NCI-H748 treated with DMSO at 0.1 percent for 48 hours (cell line): ENCODE measurements at regions not wholly inside any gene's neighbourhood (a gene's known extent, or its start where the extent isn't known, plus 50 kb on each side); places are given as distances from the start of the nearest gene placed in this dataset.
A peak's percentile ranks its signal among the peaks of the same experiment; 100 is the strongest.
"Not testable (repeated sequence)": the region's sequence is repeated elsewhere in the genome, so short reads cannot be mapped to it uniquely, and the experiment has no call there.

ENCODE experiments used
- DNase-seq: peaks from one replicate; lab custom pipeline; 2025; lab: John Stamatoyannopoulos, UW

DNA sequence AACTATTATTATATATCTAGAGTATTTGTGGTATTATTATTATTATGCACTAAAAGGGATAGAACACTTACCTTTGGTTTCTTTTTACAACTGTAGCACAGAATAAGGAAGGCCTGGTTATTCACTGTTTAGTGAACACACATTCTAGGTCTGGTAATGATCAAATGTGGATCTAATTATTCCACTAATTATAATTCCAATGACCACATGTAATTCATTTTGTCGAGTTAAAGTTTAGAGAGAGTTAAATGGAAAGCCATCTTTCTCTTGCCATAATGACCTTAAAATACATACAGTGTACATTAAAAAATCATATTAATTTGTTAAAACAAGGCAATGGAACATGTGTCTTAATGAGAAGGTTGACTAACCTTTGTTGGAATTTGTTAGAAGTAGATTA is 147.8 kb downstream of the SEM1 start:
- DNase-seq: no peak

DNA sequence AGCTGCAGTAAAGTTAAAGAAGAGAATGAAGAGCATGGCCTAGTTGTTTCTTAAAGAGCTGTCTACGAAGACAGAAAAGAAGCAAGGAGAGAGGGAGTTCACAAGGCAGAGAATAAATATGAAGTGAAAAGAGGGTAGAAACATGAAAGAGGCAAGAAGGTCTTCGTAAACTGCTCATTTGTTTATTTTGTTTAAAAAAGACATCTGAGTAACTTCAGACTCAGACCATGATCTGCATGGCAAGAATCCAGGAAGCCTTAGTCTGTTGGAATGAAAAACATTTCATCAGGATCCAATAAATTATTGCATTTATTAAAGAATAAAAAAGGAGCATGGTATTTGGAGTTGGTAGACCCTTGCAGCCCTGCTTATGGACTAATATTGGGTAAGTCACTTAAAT is 151.1 kb downstream of the SEM1 start:
- no peak for DNase-seq

DNA sequence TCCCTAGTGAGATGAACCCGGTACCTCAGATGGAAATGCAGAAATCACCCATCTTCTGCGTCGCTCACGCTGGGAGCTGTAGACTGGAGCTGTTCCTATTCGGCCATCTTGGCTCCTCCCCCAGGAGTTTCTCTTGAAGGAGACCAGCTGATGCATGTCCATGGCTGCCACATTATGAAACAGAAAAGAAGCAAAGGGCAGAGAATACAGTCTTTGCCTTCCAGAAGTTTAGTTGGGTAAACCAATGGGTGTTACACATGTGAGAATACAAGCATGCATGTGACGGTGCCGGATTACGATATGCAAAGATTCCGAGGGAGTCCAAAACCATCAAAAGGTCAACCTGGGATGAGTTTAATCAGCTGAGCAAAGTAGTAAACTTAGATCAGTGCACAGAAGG is 151.6 kb downstream of the SEM1 start:
- no peak for DNase-seq

DNA sequence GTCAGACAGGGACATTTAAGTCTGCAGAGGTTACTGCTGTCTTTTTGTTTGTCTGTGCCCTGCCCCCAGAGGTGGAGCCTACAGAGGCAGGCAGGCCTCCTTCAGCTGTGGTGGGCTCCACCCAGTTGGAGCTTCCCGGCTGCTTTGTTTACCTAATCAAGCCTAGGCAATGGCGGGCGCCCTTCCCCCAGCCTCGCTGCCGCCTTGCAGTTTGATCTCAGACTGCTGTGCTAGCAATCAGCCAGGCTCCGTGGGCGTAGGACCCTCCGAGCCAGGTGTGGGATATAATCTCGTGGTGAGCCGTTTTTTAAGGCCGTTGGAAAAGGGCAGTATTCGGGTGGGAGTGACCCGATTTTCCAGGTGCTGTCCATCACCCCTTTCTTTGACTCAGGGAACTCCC is 152.0 kb downstream of the SEM1 start:
- not testable (repeated sequence) for DNase-seq

DNA sequence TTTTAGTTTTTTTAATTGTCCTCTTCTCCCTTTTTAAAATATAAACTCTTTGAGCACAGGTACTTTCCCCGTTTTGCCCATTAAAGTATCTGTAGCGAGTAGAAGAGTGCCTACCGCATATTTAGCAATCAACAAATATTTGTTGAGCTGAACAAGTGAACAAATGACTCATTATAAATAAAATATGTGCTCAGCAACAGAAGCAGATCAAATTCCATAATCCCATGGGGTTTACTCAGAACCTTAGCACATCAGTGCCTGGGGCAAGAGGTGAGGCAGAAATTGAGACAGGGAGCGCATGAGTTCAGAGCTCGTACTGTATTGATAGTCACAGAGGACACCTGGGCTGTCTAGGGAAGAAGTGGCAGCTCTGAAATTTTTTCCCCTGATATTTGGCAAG is 161.0 kb downstream of the SEM1 start:
- peak; percentile 80 for DNase-seq

DNA sequence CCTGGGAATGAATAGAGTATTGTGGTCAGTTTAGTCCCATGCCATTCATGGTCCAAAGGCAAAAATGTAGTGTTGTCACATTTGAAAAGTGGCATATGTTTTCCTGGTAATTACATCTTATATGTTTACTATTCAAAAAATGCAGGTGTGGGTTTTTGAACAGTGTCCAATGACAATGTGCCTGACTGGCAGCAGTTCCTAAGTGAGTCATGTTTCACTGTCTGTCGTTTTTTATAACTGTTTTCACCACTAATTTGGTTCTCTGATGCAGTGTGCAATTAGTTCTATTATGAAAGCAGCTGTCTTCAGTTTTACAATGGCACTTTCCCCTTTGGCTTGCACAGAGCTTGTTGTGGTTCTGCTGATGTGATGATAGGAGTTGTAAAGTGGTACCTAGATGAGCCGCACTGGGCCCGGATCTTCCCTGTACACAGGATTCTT is 162.3 kb downstream of the SEM1 start:
- peak; percentile 98 for DNase-seq

DNA sequence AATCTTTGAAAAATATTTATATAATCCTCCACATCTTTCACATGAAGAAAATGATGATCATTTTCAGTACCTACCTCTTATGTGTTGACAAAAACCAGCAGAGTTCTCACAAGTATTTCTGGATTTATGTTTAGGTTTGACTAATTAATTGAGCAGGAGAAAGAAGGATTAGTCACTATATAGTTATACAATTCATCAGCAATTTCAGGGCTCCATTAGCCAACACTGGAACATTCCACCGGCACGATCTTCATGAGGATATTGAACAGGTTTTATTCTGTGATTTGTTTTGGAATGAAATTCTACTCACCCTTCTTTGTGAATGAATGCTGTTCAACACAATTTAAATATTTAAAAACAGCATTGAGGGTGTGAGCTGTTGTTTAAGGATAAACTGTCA is 163.2 kb downstream of the SEM1 start:
- DNase-seq: no peak

DNA sequence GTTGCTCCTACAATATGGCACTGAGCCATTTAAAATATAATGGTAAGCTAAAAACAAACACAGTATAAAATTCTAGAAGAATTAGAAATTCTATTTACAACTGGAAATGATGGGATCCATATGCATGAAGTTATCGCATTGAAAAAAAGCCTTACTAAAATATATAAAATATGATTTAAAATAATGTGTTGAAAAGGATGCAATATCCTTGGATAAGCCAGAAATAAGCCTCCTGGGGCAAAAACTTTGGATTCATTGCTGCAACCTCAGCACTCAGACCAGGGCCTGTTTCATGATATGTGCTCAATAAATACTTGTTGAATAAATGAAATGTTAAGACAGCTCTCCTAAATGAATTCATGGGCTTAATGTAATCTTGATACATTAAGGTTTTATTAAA is 170.2 kb downstream of the SEM1 start:
- DNase-seq: no peak

DNA sequence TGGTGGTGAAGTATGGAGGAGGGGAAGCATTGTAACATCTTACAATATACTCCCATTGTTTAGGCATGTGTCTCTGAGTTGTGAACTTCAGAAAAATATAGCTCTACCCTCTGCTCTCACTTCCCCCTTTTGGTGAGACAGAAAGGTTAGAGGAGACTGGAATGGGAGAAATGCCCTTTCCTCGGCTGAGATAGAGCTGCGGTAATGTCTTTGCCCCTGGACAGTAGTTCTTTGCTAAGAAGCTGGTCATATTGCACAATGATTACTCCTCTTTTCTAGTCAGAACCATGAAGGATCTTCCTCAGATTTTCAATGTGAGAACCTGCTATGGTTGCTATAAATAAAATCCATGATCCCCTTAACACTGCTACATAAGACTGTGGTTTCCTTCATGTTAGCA is 171.0 kb downstream of the SEM1 start:
- DNase-seq: no peak

DNA sequence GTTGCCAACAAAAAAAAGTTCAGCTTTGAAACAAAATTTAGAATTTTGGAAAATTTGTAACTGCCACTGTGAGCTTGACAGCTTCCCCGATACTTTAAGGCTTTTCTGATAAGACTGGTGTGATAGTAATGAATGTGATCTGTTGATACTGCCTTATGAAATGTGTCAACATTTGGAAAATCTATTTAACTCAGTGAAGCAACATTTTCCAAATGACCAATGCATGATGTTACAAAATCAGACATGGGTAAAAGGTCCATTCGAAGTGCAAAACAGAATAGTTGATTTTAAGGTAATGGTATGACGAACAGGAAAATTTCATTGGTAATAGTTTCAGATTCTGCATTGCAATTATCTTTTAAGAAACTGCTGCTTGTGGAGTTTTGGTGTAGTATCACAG is 175.4 kb downstream of the SEM1 start:
- no peak for DNase-seq

DNA sequence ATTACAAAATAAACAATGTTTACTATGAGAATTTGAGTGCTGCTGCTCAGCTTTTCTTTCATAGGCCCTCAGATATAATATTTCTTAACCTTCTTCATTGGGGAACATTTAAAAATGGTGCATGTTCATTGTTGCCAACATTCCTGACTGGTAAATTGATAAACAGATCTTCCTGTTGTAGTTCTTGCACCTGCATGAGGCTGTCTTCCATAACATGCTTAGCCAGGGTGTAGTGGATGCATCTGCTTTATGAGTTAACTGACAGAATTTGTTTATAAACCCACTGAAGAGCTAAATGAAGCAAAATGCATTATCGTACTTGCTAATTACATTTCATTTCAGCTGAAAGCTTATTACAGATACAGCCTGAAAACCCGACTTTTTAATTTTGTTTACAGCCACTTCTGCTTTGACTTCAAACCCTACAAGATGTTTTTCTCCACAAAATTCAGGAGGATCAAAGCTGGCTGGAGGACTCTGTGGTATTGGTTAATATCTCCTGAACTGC is 177.2 kb downstream of the SEM1 start:
- no peak for DNase-seq

DNA sequence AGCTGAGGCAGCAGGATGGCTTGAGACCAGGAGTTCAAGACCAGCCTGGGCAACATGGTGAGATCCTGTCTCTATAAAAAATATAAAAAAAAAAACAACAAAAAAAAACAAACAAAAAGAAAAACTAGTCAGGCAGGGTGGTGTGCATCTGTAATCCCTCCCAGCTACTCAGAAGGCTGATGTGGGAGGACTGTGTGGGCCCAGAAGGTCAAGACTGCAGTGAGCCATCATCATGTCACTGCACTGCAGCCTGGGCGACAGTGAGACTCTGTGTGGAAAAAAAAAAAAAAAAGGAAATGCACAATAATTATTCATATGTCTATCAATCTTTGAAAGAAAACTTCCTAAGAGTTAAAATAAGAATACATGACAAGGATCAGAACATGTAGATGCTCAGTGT is 178.3 kb downstream of the SEM1 start:
- DNase-seq: no peak

DNA sequence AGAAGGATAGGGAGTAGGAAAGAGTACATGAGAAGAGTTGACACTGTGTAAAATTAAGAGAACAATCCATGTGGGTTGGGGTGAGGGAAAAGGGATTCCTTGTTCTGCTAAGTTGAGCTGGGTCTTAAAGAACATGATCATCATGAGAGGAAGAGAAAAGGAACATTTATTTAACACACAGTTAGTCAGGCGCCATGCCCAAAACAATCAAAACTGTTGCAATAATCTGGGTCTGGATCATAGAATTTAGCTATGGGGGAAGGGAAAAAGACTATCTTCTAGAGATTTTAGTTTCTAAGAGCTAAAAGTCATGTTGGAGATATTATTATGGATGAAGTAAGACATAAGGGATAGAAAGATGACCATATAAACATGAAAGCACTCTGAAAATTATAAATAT is 178.9 kb downstream of the SEM1 start:
- no peak for DNase-seq

DNA sequence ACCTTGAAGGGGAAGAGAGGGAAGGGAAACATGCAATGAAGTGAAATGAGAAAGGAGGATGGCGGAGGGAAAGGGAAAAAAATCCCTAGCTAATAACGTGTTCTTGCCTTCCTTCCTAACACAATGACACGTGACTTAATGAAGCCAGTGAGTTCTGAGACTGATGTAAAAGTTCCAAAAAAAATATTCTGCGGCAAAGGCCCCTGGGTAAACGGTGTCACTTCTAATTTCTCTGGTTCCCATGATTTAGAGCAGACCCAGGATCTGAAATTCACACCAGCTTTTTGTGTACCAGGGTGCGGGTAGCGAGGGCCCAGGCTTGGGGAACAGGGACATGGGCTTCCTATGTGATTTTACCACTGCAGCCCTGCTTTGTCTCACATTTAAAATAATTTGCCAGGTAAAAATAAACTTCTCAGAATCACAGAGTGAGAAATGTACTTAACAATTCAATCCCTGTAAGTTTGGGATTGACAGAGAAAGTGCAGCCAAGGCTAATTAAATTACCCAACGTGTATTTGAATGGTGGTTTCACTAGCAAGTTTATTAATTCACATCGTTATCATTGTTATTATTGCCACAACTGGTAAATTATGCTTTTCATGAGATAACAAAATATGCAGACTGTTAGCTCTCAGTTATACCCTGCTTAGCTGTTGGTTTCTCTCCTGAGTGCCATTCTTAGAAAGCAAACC is 182.4 kb downstream of the SEM1 start:
- DNase-seq: no peak

DNA sequence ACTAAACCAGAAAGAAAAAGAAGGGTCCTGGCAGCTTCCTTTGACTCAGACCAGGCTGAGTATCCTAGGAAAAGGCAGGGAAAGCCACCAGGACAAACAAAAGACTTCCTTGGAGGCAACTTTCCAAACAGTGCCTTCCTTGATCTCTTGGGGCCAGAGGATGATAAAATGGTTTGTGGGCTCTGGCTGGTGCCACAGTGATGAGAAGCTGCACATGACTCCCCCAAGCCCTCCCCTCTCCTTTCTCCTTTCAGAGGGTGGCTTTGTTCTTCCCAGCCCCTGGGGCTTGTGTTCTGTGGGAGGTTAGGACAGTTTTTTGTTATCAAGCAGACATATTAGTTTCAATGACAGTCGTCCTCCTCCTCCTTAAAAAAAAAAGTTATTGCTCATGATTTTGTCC is 183.2 kb downstream of the SEM1 start:
- no peak for DNase-seq

DNA sequence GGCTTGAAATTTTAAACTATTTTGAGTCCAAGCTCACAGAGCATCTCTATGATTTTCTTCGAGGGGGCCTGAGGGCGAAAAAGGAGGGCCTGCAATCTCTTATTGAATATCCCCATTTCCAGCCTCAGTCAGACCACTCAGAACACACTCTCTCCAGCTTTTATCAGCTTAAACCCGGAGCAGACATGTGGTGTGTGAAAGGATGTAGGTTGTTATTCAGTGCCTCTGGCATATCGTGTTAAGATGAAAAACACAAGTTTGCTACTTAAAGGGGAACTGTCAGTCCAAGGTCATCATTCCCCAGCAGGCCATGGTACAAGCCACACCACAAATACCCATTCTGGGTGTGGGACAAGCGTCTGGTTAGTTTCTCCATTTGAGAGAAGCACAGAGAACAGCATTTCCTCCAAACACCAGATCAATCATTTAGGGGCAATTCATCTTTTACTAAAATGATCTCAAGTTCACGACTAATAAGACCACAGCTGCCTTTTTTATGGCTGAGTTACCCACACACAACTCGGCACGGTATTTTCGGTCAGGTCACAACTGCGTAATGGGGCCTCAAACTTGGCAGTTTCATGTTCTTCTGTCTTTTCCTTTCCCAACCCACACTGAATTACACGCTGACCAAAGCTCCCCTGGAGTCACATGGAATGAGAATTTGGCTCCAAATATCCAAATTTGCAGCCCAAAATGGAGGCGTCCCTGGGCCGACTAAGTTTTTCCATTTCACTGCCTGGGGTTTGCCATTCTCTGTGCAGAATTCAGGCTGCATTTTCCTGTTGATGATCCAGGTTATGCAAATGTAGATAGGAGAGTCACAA is 188.4 kb downstream of the SEM1 start:
- no peak for DNase-seq

DNA sequence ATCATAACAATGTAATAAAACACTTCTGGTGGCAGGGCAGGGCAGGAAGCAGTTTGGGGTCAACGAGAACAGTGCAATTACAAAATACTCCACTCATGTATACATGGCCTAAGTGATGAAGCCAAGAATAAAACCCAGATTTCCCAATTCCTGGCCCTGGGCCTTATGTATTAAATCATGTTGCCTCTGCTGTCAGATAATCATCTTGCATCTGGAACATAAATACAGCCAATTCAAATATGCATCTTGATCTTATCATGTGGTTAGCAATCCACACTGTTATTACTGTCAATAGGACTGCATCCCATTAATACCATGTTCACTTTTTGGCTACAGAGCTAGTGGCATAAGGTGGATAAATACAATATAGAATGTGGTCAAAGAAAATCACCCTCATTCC is 186.5 kb upstream of the SLC25A13 start:
- no peak for DNase-seq

DNA sequence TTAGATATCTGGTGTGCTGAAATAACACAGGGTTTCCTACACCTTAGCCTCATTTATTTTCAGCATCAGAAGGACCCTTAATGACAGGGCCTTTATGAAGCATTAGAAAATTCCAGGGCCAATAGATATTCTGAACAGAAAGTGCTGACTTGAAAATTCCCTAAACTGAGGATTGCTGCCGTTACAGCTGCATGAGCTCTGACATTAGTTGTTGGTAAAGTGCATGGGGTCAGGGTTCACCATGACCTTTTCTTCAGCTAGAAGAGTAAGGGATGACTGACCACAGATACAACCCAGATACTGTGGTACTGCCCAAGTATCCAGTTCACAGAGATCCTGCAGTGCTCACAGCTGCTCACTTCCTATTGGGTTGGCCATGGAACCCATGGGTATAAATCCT is 181.7 kb upstream of the SLC25A13 start:
- no peak for DNase-seq

DNA sequence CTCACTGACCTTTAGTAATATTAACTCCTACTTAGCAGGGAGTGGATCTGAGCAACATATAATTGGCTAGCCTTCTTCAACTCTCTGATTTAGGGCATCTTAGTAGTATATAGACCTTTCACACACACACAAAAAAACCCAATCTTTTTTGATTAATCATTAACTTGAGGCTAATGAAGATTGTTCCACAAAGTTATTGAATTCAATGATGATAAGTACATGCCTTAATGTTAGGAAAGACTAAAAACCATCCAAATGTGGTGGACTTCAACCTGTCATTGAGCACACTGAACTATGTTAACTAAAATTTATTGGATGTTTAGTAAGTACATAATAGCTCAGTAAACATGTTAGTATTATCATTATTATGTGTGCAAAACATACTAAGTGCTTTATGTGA is 179.4 kb upstream of the SLC25A13 start:
- DNase-seq: no peak

DNA sequence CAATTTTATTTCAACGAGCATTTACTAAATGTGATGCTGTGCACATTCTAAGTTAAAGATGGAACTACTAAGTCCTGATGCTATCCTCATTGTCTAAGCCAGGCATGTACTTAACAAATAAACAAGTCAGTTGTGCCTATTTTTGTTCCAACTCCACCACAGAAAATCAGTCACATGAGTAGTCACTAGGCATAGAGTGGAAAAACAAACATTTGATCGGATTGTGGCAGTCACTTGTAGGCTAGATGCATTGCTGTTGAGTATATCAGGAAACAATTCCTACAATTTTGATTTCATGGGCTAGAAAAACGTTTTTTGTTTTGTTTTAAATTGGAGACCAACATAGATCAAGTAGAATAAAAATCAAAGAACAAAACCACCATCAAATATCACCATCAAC is 177.6 kb upstream of the SLC25A13 start:
- DNase-seq: peak; percentile 23

DNA sequence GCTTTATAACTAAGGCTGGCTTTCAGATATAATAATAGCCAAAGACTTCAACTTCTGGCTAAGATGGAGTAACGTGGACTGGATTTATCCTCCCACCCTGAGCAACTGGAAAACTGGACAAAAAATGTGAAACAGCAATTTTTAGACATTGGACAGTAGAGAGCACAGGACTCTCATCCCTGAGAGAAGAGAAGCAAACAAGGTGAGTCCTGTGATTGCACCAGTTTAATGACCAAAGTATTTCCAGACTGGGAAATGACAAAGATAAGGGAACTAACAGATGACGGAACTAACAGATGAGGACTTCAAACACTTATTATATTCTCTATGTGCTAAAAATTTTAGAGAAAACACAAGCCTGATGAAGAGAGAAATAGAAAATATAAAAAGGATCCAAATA is 175.7 kb upstream of the SLC25A13 start:
- DNase-seq: peak; percentile 24

DNA sequence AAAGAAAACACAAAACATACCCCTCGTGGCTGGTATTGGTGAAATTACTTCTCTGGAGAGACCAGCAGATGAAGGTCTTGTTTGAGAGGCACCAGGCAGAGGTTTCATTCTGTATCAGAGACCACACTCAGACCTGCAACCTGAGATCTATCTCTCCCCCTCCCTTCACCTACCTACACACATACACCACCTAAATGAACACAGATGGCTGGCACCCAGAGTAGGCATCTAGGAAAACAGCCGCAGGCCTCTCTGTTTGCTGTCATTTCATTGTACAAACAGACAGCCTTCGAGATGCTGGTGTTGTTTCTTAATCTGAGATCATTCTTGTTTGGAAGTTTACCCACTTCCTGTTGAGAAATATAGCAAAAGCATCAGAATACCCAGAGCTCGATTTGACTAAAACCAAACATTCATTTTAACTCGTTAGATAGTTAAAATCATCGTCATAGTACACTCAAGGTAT is 173.9 kb upstream of the SLC25A13 start:
- peak; percentile 94 for DNase-seq

DNA sequence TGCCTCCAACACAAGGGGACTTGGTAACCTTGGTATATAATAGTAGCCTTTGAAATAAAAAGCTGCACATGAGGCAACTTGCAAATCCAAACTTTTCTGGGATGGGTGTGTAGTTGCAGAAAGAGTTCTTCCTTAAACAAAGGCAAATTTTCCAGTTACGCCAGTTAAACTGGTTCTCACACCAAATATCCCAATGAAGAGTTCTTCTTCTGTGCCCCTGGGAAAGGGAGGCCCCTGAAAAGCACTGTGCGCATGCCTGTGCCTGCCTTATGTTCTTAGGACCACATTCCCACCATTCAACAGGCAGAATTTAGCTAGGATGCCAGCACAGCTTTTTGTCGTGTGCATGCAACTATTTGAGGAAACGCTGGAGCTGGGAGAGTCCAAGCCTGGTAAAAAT is 164.8 kb upstream of the SLC25A13 start:
- DNase-seq: no peak
